ELR (cell line): ENCODE measurements at regions not wholly inside any gene's neighbourhood (a gene's known extent, or its start where the extent isn't known, plus 50 kb on each side); places are given as distances from the start of the nearest gene placed in this dataset.

Source experiments
- DNase-seq: peaks from one replicate; pipeline ENCODE4 v3.0.0-alpha.2; 2015; ENCODE audit warnings: low read depth

DNA sequence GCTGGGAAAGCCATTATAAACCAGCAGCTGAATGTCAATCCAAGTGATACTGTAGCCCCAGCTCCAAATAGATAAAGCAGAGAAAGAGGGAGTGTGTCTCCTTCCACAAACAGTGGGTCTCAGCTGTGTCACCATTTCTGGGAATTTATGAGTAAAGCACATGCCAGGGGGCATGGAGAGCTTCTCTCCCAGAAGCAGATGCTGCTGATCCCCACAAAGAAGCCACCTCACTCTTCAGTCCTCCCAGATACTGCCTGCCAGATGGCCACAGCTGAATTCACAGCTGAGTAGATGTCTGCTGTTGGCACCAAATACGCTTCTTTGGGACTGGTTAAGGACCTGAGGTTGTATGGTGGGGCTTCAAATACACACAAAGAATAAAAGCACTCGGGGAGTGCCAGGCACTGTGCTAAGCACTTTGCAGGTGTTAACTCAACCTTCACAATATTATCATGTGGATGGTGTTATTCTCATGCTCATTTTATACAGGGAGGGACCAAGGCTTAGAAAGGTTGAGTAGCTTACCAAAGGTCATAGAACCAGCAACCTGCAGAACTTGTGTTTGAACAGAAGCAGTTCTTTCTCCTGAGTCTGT lies 298.3 kb downstream of the CDH11 start:
- no peak for DNase-seq

DNA sequence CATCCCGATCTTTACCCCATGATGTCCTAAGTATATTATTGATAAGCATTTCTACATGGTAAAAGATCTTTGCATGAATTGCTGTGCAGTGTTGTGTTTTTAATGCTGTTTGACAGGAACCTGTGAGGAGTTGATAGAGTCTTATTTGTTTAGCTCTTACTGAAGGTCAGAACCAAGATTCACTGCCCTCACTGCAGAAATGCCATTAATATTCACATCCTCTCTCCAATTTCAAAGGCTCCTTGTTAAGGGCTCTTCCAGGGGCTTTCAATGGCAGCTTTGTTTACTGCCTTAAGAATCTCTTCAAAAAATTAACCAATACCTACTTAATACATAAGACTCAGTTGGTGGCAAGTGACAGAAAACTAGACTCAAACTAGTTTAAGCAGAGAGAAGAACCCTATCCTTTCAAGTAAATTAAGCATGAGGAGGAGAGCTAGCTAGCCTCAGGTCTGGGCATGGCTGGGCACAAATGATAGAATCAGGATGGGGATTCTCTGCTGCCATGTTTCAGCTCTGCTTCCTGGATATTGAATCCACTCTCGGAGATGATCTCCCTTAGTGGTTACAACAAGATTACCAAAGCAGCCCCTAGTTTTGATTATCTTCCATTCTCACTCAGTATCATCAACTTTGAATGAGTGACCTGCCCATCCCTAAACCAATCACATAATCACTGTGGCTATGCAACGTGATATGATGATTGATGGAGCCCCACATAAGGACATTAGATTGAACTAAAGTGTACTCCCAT lies 311.8 kb downstream of the CDH11 start:
- no peak for DNase-seq

DNA sequence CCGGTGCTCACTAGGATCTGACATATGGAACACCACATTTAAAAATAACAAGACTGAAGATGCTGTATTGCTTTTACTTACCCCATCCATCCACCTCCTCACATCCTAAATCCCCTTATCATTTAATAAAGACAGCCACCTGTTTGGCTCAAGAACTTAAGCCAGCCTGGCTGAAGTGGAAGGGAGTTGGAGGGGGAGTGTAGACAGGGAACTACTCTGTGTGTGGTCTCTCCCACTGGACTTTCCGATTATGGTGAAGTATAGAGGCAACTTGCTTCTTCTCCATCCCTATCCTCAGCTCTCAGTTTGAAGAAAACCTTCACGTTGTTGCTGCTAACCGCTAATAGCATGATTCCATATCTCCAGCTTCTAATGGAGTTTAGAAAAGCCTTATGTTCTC lies 313.4 kb downstream of the CDH11 start:
- no peak for DNase-seq

DNA sequence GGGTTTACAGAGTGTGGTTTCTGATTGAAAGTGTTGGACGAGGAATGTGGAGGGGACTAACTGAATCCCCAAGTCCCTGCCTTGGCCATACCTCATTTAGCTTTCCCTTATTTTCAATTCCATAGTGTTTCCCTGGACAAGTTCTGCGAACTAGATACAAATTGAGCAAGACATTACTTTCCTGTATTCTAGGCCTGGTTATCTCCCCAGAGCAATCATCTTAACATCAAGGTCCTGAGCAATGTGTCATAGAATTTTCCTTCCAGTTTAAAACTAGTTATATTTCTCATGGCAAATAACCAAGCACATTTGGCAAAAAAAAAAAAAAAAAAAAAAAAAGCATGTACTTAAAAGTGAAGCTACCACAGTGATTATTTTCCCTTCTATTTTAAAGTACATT lies 330.1 kb downstream of the CDH11 start:
- no peak for DNase-seq

DNA sequence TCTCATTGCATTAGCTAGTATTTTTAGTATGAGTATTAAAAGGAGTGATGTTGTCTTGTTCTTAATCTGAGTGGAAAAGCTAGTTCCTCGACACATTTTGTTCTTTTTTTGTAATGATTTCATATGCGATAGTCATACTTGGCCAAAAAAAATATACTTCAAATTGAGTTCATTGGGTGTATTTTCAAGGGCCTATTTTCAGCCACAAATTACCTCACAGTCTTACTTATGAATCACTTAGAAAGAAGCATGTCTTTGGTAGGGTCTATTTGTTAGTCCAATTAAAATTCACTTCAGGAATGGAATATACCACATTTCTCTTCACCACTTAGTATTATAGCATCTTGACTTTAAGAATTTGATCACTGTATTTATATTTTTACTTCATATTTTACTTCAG lies 337.2 kb downstream of the CDH11 start:
- DNase-seq = no peak

DNA sequence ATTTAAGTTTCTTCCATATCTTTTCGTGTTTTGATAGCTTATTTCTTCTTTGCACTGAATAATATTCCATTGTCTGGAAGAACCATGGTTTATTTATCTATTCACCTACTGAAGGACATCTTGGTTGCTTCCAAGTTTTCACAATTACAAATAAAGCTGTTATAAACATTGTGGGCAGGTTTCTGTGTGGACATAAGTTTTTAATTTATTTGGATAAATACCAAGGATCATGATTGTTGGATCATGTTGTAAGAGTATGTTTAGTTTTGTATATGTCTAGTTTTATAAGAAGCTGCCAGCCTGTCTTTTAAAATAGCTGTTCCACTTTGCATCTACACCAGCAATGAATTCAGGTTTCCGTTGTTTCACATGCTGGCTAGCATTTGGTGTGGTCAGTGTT lies 339.4 kb downstream of the CDH11 start:
- no peak for DNase-seq

DNA sequence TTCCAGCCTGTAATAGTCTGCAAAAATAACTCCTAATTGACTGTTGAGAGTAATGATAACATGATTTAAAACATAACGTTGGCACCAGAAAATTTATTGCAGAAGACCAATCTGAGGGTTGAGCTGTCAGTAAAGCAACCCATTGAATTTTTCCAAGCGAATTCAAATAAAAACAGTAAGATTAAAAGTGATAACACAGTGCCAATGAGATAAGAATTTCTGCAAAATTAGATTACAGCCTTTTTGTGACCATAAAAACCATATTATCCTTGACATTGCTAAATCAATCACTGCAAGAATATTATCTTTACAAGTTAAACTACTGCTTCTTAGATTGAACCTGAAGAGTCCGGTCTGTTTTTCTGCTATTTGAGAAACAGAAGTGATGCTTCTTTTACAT lies 341.4 kb downstream of the CDH11 start:
- DNase-seq = no peak

DNA sequence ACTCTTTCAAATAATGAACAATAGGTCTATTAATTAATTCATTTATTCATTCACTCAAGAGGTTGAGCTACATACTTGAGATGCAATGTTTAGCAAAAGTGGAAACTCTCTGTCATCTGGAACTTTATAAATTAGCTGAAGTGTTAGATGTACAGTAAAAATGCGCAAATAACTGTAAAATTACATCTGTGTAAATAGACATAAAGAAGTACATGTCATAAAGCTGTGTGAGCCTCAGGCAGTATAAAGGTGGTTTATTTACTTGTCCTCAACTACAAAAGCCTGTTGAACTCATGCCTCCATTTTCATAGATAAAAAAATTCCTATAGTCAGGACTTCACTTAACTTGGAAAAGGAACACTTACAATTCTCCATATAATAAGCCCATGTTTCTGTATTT lies 343.1 kb downstream of the CDH11 start:
- no peak for DNase-seq

DNA sequence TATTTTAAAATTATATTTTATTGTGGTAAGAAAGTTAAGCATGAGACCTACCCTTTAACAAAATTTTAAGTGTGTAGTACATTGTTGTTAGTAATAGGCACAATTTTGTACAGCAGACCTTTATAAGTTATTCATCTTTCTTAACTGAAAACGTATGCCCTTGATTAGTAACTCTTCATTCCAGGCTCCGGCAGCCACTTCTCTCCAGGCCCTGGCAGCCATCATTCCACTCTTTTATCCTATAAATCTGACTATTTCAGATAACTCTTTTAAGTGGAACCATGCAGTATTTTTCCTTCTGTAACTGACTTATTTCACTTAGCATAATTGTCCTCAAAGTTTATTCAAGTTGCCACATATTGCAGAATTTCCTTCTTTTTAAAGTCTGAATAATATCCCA lies 348.2 kb downstream of the CDH11 start:
- no peak for DNase-seq

DNA sequence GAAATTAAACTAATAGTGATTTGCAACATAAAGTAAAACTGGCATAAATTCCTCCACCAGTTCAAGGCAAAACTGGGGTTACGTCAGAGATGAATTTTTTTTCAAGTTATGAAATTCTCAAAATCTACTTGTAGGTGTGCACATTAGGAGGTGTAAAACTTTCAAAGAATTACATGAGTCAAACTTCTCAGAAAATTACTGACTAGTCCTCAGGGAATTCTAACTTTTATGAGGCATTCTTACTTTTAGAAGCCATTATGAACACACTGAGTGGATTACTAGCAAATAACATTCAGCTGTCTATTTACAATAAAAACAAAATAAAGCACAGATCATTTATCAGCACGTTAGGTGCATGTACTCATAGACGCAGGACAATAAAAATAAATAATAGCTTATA lies 348.7 kb downstream of the CDH11 start:
- DNase-seq = no peak

DNA sequence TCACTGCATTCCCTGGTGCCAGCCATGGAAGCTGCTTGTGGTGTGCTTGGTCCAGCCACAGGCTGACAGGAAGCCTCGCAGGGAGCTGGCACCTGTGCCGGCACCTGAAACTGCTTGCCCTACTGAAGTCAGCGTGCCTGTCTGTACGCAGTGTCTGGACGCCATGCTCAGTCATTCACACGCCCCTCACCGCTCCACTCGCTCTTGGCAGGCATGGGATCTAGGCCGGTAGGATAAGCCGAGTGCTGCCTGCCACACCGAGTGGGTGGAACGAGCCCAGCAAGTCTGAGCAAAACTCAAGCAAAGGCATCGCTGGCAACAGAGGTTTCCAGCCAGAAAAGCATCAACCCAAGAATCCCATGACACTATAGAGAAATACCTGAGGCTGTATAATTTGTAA lies 350.6 kb downstream of the CDH11 start:
- DNase-seq = no peak

DNA sequence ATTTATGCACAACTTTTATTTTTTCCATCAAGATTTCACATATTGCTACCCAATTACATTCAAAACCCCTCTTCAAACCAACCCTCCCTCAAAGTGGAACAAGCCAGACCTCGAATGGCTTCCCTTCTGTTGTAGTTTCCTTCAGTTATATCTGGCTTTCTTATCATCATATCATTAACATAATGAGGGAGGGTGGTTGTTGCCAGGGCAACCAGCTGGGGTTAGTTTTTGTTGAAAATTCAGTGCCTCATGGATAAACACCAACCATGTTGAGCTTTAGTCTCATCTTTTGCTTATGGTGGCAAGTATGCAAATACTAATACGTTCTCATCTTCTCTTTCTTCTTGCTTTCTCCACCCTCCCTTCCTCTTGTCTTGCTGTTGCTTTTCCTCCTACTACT lies 359.7 kb downstream of the CDH11 start:
- no peak for DNase-seq

DNA sequence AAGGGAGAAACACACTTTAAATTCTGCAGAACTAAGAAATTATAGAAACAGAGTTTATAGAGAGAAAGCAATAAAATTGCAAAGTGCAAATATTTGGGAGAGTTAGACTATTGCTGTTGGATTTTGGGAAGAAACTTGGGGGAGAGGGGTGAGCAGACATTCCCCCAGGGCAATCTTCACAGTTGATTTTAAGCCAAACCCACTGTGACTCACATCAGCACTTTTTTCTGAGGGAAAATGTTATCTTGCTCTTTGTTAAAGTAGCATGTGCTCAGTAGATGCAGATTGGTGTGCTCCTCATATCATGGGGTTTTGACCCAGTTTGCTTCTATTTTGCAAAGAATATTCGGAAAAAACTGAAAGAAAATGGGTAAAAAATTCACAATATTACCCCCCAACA lies 367.6 kb downstream of the CDH11 start:
- no peak for DNase-seq

DNA sequence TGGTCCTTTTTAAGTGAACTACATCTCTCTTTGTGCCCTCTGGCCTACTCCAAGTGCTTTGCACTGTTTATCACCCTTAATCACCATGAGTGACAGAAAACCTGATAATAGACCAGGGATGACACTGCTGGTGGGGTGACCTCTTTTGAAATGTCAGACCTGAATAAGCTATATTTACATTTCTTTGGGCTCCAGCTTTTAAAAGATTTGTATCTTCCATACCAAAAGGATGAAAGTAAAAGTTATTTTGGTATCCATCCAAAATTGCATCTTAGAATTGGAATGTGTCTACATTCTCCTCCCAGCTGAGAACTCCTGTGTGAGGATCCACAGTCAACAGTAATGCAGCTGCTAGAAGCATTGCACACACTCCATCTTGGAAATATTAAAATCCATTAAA lies 370.0 kb downstream of the CDH11 start:
- no peak for DNase-seq

DNA sequence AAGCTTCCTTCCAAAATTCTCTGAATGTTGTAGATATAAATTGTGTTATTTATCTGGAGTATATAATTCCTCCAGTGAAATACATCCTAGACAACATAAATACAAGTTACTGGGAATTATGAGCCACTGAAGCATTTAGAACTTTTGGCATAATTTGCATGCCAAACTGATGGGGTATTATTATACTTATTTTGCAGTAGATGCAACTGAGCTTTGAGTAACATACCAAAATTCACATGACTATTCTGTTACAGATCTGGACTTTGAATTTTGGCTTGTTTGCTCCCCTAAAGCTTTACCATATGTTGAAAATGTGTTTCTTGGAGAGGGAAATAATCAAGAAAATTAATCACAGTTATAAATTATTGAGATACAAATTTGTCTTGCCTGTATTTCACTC lies 372.5 kb downstream of the CDH11 start:
- DNase-seq = no peak

DNA sequence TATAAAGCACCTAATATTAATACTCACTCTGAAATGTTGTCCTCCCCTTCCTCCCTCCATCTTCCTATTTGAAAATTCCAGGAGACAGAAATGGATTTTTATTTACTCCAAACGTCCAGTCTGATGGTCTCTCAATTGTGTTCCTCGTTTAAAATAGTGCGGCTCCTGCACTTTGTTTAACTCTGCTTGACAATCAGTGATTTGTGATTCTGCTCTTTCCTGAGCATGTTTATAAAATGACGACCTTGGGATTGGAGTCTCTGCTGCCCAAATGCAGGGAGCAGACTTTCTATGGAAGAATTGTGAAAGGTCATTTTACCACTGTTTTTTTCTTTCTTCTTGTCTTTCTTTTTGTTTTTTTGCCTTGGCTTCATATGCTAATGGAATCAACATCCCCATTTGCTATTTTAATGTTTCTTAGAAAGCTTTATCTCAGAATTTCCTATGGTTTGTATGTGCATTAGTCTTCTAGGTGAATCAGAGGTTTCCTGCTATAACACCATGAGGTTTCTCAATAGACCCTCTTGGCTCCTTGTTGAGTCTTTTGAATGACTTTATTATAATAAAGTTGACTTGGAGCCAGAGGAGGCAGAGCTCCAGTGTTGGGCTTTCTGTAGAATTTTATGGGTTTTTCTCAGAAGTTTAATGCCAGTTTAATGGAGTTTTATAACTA lies 376.5 kb downstream of the CDH11 start:
- no peak for DNase-seq

DNA sequence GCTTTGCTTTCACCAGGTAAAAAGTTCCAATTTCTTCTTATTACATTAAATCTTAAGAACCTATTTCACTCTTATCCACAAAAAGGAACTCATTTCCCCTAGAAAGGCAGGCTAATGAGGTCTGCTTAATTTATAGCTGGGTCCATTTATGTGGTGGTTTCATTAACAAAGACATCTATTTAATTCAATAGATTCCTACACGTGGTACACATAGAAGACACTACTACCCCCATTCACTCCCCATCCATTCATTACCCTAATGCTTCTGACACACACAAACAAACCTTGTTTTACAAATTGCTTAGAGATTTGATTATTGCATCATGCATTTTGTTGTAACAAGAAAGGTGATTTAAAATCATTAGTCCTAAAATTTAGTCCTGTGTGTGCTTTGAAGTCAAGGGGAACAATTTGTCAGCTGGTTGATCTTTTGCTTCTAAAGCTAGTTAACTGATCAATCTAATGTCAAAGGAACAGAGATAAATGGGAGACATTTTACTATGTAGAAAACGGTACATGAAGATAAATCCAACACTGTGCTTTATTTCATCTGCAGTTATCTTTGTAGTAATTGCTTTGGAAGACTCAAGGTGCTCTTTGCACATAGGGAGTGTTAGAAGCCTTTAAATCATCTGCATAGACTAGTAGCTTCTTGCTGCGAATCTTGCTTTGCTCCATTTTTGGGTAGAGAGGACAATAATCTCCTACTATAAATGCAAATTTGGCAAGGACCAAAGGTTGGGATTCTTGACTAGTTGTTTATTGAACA lies 379.2 kb downstream of the CDH11 start:
- no peak for DNase-seq

DNA sequence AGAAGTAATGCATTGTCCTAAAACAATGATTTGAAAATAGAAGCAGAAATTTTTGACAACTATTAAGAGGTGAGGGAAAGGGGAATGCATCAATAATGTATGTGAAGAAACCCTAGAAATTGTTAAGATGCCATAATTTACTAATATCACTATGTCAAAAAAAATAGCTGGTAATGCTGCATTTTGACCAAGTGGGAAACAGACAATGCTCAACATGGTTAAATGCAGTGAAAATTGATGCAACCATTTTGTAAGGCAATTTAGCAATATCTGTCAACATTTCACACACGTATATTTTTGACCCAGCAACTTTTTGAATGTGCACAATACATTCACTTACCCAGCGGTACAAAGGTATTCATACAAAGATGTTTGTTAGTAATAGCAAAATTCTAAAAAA lies 381.6 kb downstream of the CDH11 start:
- DNase-seq = no peak

DNA sequence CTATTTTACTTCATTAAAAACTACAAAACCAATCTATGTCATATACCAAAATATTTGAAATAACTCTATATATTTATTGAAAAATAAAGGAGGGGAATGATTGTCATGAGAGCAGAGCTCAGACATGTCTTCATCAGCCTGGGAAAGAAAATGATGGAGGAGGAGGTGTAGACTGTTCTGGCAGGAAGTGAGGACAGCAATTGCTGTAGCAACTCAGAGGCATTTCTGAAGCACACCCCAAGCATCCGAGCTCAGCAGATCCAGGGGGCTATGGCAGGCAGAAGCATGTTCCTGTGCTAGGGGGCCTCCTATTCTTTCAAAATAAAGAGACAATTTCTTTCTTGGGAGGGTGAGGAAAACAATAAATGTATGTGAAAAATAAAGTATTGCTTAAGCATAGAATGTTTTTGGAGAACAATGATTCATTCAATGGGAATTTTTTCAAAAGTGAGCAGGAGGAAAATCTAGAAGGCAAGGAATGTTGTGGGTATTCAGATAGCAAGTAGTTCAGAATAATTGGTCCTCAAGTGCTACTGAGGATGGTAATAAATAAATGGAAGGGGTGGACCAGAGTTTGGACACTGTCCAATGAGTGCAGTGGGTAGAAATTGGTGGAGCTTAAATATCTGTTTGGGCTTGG lies 383.4 kb downstream of the CDH11 start:
- DNase-seq = no peak

DNA sequence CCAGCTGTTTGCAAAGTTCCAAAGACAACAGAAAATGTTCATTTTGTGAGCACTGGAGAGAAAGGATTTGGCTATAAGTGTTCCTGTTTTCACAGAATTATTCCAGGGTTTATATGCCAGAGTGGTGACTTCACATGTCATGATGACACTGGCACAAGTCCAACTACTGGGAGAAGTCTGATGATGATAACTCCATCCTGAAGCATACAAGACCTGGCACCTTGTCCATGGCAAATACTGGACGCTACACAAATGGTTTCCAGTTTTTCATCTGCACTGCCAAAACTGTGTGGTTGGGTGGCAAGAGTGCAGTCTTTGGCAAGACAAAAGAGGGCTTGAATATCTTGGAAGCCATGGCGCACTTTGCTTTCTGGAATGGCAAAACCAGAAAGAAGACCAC lies 385.0 kb downstream of the CDH11 start:
- DNase-seq = no peak

DNA sequence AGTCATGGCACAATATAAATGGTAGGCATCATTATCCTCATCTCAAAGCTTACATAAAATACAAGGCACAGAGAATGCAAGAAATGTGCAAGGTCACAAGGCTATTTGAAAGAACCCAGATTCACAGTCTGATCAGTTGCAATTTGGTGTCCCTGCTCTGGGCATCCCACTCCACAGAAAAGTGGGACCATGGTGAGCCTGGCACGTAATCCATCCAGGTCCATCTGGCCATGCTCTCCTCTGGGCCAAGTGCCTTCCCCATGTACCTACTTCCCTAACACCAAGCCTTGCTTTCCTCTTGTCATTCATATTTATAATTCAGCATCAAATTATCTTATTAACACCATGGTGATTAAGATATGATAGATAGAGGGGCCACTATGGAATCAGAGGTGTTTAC lies 390.0 kb downstream of the CDH11 start:
- DNase-seq = no peak

DNA sequence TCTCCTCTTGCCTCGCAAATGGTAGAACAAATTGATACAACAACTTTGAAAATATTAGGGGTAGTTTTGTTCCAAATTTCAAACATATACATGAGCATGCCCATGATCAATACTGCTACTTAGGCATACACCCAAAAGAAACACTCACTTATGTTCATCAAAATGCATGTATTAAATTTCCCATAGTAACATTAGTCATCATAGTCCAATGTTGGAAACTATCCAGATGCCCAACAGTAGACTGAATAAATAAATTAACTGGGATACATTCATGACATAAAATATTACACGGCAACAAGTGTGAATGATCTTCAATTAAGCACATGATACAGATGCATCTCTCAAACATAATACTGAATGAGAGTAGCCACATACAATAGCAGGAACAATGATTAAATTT lies 391.6 kb downstream of the CDH11 start:
- no peak for DNase-seq
